HEK293T (cell line): ENCODE measurements at regions not wholly inside any gene's neighbourhood (a gene's known extent, or its start where the extent isn't known, plus 50 kb on each side); places are given as distances from the start of the nearest gene placed in this dataset.
A peak's percentile ranks its signal among the peaks of the same experiment; 100 is the strongest.

ENCODE experiments used
- ARNT ChIP-seq: fragments of 450-650 bp; IDR thresholded peaks from 2 replicates; pipeline ENCODE4 v1.6.1; 2017; ENCODE audit warnings: mild to moderate bottlenecking
- CTBP1 ChIP-seq: fragments of 450-650 bp; IDR thresholded peaks from 2 replicates; pipeline ENCODE4 v1.6.1; 2016; ENCODE audit warnings: borderline replicate concordance
- ELF4 ChIP-seq: fragments of 450-650 bp; IDR thresholded peaks from 2 replicates; pipeline ENCODE4 v1.6.1; 2017; ENCODE audit warnings: antibody characterized with exemption
- FOXA1 ChIP-seq: fragments of 450-650 bp; IDR thresholded peaks from 2 replicates; pipeline ENCODE4 v1.6.1; 2016; ENCODE audit warnings: mild to moderate bottlenecking
- FOXK2 ChIP-seq: fragments of 450-650 bp; IDR thresholded peaks from 2 replicates; pipeline ENCODE4 v1.6.1; 2016; ENCODE audit warnings: mild to moderate bottlenecking
- NFRKB ChIP-seq: fragments of 450-650 bp; IDR thresholded peaks from 2 replicates; pipeline ENCODE4 v1.6.1; 2016; ENCODE audit warnings: mild to moderate bottlenecking, moderate library complexity
- SP1 ChIP-seq: fragments of 450-650 bp; IDR thresholded peaks from 2 replicates; pipeline ENCODE4 v1.6.1; 2017

DNA sequence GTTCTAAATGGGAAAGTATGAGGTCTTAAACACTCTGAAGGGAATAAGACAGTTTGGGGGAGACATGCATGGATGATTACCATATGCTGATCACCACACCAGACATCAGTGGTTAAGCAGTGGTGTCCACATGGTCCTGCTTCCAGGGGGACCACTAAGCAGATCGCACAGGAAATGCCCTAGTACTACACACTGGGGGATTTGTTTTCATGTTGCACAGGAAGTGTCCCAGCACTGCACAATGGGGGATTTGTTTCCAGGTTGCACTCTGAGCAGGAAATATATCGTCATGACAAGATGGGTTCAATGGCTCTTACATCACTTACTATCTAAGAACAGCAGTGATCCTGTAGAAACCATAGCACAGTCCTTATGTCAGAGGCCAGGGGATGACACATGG lies 245.5 kb downstream of the BCL11B start:
- TF ChIP-seq ARNT (no peak), FOXA1 (no peak), SP1 (no peak), NFRKB (no peak), CTBP1 (0 out of 2 replicates have a peak, but pooled peaks have one; percentile 11), ELF4 (no peak), FOXK2 (no peak)
